ENCODE measurements at regions not wholly inside any gene's neighbourhood (a gene's known extent, or its start where the extent isn't known, plus 50 kb on each side); places are given as distances from the start of the nearest gene placed in this dataset.

DNA sequence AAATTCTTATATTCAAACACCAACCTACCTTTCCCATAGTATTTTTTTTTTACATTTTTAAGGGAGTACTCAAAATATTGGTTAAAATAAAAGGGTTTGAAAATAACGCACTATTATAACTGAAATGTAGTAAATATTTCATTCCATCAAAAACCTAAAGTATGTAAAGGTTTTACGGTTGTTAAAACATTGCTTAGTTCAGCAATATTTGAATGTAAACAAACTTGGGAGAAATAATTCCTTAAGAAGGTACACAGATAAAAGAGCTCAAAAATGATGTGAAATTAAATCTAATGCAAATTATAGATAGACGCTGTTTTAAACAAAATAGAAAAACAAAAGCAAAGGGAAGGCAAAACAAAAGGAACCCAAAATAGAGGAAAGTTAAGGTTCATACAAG lies 1476.9 kb downstream of the PCDH18 start:
- intact Hi-C loops (cut with micrococcal nuclease) = no loop called here
- ATAC-seq (no peak), DNase-seq (no peak)
- H3K36me3 ChIP-seq (ENCODE audit: control insufficient read depth, insufficient read depth, low read length) = no peaks in the 10 kb centered on the region
- no peak overlapping the region for H3K27ac Mint-ChIP-seq
- no peak overlapping the region for H3K4me3 Mint-ChIP-seq
- H3K27me3 ChIP-seq (ENCODE audit: control insufficient read depth, insufficient read depth, low read length) = no peaks in the 10 kb centered on the region
- WGBS (ENCODE audit: insufficient coverage) = 100% methylated on average over 1 of the region's 3 CpGs
- H3K27ac ChIP-seq (ENCODE audit: low read length) = no peak overlapping the region
- H3K27me3 Mint-ChIP-seq (ENCODE audit: low read depth in 2 of 2) = no peaks in the 10 kb centered on the region
- peaks cover 4 to 6% of the 10 kb centered on the region in 2 donors for H3K9me3 Mint-ChIP-seq
- no peaks in the 10 kb centered on the region for H3K4me1 ChIP-seq (ENCODE audit: control insufficient read depth, insufficient read depth, low read length)
- no peaks in the 10 kb centered on the region for H3K4me1 Mint-ChIP-seq
- H3K36me3 Mint-ChIP-seq = no peaks in the 10 kb centered on the region
- H3K9me3 ChIP-seq (ENCODE audit: control insufficient read depth, insufficient read depth, low read length) = no peaks in the 10 kb centered on the region
- no peak overlapping the region for H3K4me3 ChIP-seq (ENCODE audit: low read length)
- TF ChIP-seq, protein P1, sequence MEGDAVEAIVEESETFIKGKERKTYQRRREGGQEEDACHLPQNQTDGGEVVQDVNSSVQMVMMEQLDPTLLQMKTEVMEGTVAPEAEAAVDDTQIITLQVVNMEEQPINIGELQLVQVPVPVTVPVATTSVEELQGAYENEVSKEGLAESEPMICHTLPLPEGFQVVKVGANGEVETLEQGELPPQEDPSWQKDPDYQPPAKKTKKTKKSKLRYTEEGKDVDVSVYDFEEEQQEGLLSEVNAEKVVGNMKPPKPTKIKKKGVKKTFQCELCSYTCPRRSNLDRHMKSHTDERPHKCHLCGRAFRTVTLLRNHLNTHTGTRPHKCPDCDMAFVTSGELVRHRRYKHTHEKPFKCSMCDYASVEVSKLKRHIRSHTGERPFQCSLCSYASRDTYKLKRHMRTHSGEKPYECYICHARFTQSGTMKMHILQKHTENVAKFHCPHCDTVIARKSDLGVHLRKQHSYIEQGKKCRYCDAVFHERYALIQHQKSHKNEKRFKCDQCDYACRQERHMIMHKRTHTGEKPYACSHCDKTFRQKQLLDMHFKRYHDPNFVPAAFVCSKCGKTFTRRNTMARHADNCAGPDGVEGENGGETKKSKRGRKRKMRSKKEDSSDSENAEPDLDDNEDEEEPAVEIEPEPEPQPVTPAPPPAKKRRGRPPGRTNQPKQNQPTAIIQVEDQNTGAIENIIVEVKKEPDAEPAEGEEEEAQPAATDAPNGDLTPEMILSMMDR (IDR thresholded peaks at IDR 0.05) = no peak

DNA sequence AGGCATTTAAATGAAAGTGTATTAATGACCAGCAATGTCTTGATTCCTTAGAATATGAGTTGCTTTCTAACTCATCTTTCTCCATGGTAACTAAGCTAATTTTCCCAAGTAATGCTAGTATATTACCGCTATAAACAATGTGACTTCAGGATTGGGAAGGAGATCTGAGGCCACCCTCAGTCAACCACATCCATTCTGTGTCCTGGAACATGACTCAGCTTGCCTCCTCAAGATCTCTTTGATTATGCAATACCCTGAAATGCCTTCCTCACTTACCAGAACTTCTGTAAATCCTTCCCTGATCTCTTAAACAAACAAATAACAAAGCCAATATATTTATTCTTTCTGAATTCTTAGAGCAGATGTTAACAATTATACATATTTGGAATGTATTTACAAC lies 1495.5 kb downstream of the PCDH18 start:
- intact Hi-C loops (cut with micrococcal nuclease) = no loop called here
- H3K36me3 Mint-ChIP-seq = no peaks in the 10 kb centered on the region
- Histone ChIP-seq H3K9me3 (ENCODE audit: control insufficient read depth, insufficient read depth, low read length) (no peaks in the 10 kb centered on the region), H3K27ac (ENCODE audit: low read length) (no peak overlapping the region), H3K27me3 (ENCODE audit: control insufficient read depth, insufficient read depth, low read length) (no peaks in the 10 kb centered on the region), H3K4me3 (ENCODE audit: low read length) (no peak overlapping the region), H3K4me1 (ENCODE audit: control insufficient read depth, insufficient read depth, low read length) (no peaks in the 10 kb centered on the region), H3K36me3 (ENCODE audit: control insufficient read depth, insufficient read depth, low read length) (no peaks in the 10 kb centered on the region)
- ATAC-seq = no peak
- H3K27me3 Mint-ChIP-seq (ENCODE audit: low read depth in 2 of 2) = no peaks in the 10 kb centered on the region
- TF ChIP-seq, protein P1 (IDR thresholded peaks at IDR 0.05) = no peak
- H3K4me1 Mint-ChIP-seq = no peaks in the 10 kb centered on the region
- no peak for DNase-seq
- no peak overlapping the region for H3K27ac Mint-ChIP-seq
- 100% methylated on average over 1 of the region's 1 CpG for WGBS (ENCODE audit: insufficient coverage)
- H3K9me3 Mint-ChIP-seq = peaks cover 3 to 6% of the 10 kb centered on the region in 2 donors
- no peak overlapping the region for H3K4me3 Mint-ChIP-seq

DNA sequence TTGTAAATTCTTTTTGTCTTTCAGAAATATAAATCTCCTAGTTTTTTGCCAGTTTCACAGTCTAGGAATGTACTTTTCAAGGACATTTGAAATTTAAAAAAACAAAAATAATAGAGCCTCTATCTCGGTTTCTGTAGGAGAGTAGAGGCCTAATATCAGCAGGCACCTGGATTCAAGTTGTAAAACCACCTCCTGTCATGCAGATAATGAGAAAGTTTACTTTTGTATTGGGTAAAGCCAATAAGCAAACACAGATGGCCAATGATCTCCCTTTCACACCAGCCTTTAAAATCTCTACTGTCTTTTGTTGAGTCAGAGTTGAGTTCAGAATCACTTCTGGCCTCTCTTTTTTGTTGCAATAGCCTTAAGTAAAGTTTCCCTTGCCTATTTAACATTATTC lies 1499.9 kb downstream of the PCDH18 start:
- Mint-ChIP-seq H3K27me3 (ENCODE audit: low read depth in 2 of 2) (no peaks in the 10 kb centered on the region), H3K9me3 (peaks cover 9 to 11% of the 10 kb centered on the region in 2 donors), H3K27ac (no peak overlapping the region), H3K4me3 (no peak overlapping the region), H3K4me1 (no peaks in the 10 kb centered on the region), H3K36me3 (no peaks in the 10 kb centered on the region)
- 67% methylated on average over 1 of the region's 1 CpG for WGBS (ENCODE audit: insufficient coverage)
- intact Hi-C loops (cut with micrococcal nuclease) = no loop called here
- Histone ChIP-seq H3K9me3 (ENCODE audit: control insufficient read depth, insufficient read depth, low read length) (no peaks in the 10 kb centered on the region), H3K4me3 (ENCODE audit: low read length) (no peak overlapping the region), H3K27ac (ENCODE audit: low read length) (no peak overlapping the region), H3K4me1 (ENCODE audit: control insufficient read depth, insufficient read depth, low read length) (no peaks in the 10 kb centered on the region), H3K27me3 (ENCODE audit: control insufficient read depth, insufficient read depth, low read length) (no peaks in the 10 kb centered on the region), H3K36me3 (ENCODE audit: control insufficient read depth, insufficient read depth, low read length) (no peaks in the 10 kb centered on the region)
- no peak for DNase-seq
- ATAC-seq = no peak
- TF ChIP-seq, protein P1 (IDR thresholded peaks at IDR 0.05) = no peak

DNA sequence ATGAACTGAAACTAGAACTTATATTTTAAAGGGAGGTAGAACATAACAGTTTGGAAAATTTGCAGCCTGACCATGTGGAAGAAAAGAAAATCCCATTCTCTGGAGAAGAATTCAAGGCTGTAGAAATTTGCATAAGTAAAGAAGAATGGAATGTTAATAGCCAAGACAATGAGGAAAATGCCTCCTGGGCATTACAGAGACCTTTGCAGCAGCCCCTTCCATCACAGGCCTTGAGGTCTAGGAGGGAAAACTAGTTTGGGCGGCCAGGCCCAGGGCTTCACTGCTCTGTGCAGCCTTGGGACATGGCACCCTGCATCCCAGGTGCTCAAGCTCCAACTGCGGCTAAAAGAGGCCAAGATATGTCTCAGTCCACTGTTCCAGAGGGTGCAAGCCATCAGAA lies 1506.8 kb downstream of the PCDH18 start:
- Histone ChIP-seq H3K36me3 (ENCODE audit: control insufficient read depth, insufficient read depth, low read length) (no peaks in the 10 kb centered on the region), H3K4me1 (ENCODE audit: control insufficient read depth, insufficient read depth, low read length) (no peaks in the 10 kb centered on the region), H3K27me3 (ENCODE audit: control insufficient read depth, insufficient read depth, low read length) (no peaks in the 10 kb centered on the region), H3K9me3 (ENCODE audit: control insufficient read depth, insufficient read depth, low read length) (no peaks in the 10 kb centered on the region), H3K27ac (ENCODE audit: low read length) (no peak overlapping the region), H3K4me3 (ENCODE audit: low read length) (no peak overlapping the region)
- ATAC-seq = no peak
- WGBS (ENCODE audit: insufficient coverage) = 84% methylated on average over 2 of the region's 2 CpGs
- Mint-ChIP-seq H3K36me3 (no peaks in the 10 kb centered on the region), H3K27ac (no peak overlapping the region), H3K9me3 (peaks cover 16 to 24% of the 10 kb centered on the region in 2 donors), H3K27me3 (ENCODE audit: low read depth in 2 of 2) (no peaks in the 10 kb centered on the region), H3K4me3 (no peak overlapping the region), H3K4me1 (no peaks in the 10 kb centered on the region)
- TF ChIP-seq, protein P1 (IDR thresholded peaks at IDR 0.05) = no peak
- intact Hi-C loops (cut with micrococcal nuclease) = no loop called here
- DNase-seq = no peak

Measured in natural killer cell (primary cell).